ENCODE measurements at regions not wholly inside any gene's neighbourhood (a gene's known extent, or its start where the extent isn't known, plus 50 kb on each side); places are given as distances from the start of the nearest gene placed in this dataset.

- Histone ChIP-seq H2BK5ac (ENCODE audit: low read length) (no peak overlapping the region), H3K56ac (ENCODE audit: low read length) (no peak overlapping the region), H3K79me1 (ENCODE audit: low read length) (no peaks in the 10 kb centered on the region), H3K4me3 (ENCODE audit: low read length) (no peak overlapping the region), H4K5ac (ENCODE audit: low read length) (no peak overlapping the region), H3K4ac (ENCODE audit: low read depth, low read length) (no peak overlapping the region), H3K23ac (ENCODE audit: low read length) (no peak overlapping the region), H2BK15ac (replicated peaks; ENCODE audit: low read depth) (no peak overlapping the region), H3K9ac (ENCODE audit: low read length) (no peak overlapping the region), H2AK5ac (ENCODE audit: low read length) (no peak overlapping the region), H3K79me2 (ENCODE audit: control insufficient read depth, insufficient read depth, low read length) (no peaks in the 10 kb centered on the region), H3K18ac (ENCODE audit: low read length) (no peak overlapping the region), H3K36me3 (ENCODE audit: control insufficient read depth, insufficient read depth, low read length) (no peaks in the 10 kb centered on the region), H3K27me3 (ENCODE audit: insufficient read depth, low read length, poor library complexity) (no peaks in the 10 kb centered on the region), H2BK120ac (ENCODE audit: low read depth, low read length) (no peak overlapping the region), H3K4me1 (ENCODE audit: control insufficient read depth, low read depth, low read length) (no peaks in the 10 kb centered on the region), H3K4me2 (ENCODE audit: low read length) (no peak overlapping the region), H4K8ac (ENCODE audit: low read depth, low read length) (no peak overlapping the region), H3K27ac (ENCODE audit: low read depth, low read length) (no peak overlapping the region)
- WGBS (ENCODE audit: extremely low coverage, insufficient coverage, low lambda C conversion rate) = no CpG with 5 or more reads among the region's 1 CpG
- no peak for DNase-seq
Measured at GRCh38 chr1:189274267-189274666, 1203.4 kb downstream of the BRINP3 start.

GRCh38 chr1:189275796-189276195 lies 1201.9 kb downstream of the BRINP3 start:
- Histone ChIP-seq H2BK5ac (ENCODE audit: low read length) (no peak overlapping the region), H3K4me2 (ENCODE audit: low read length) (no peak overlapping the region), H3K9ac (ENCODE audit: low read length) (no peak overlapping the region), H3K56ac (ENCODE audit: low read length) (no peak overlapping the region), H3K79me1 (ENCODE audit: low read length) (no peaks in the 10 kb centered on the region), H2AK5ac (ENCODE audit: low read length) (no peak overlapping the region), H4K5ac (ENCODE audit: low read length) (no peak overlapping the region), H3K36me3 (ENCODE audit: control insufficient read depth, insufficient read depth, low read length) (no peaks in the 10 kb centered on the region), H3K23ac (ENCODE audit: low read length) (no peak overlapping the region), H3K18ac (ENCODE audit: low read length) (no peak overlapping the region), H2BK15ac (replicated peaks; ENCODE audit: low read depth) (no peak overlapping the region), H3K4me1 (ENCODE audit: control insufficient read depth, low read depth, low read length) (no peaks in the 10 kb centered on the region), H3K27me3 (ENCODE audit: insufficient read depth, low read length, poor library complexity) (no peaks in the 10 kb centered on the region), H3K27ac (ENCODE audit: low read depth, low read length) (no peak overlapping the region), H3K4me3 (ENCODE audit: low read length) (no peak overlapping the region), H3K4ac (ENCODE audit: low read depth, low read length) (no peak overlapping the region), H2BK120ac (ENCODE audit: low read depth, low read length) (no peak overlapping the region), H3K79me2 (ENCODE audit: control insufficient read depth, insufficient read depth, low read length) (no peaks in the 10 kb centered on the region), H4K8ac (ENCODE audit: low read depth, low read length) (no peak overlapping the region)
- WGBS (ENCODE audit: extremely low coverage, insufficient coverage, low lambda C conversion rate) = 100% methylated on average over 1 of the region's 1 CpG
- no peak for DNase-seq

DNA sequence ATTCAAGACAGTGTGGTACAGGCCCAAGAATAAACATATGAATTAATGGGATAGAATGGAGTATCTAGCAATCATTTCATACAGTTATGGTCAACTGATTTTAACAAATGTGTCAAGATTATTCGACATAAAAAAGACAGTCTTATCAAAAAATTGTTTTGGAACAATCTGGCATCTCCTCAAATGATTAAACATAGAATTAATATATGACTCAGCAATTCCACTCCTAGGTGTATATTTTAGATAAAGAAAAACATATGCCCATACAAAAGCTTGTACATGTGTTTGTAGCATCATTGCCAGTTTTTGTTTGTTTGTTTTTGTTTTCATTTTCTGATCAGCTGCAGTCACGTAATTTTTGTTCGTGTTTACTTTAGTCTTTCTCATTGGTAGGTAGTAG lies 1188.3 kb downstream of the BRINP3 start:
- WGBS (ENCODE audit: extremely low coverage, insufficient coverage, low lambda C conversion rate) = no CpG with 5 or more reads among the region's 3 CpGs

GRCh38 chr1:189301235-189301634 lies 1176.4 kb downstream of the BRINP3 start:
- H3K79me2 ChIP-seq (ENCODE audit: control insufficient read depth, insufficient read depth, low read length) = no peaks in the 10 kb centered on the region
- H3K18ac ChIP-seq (ENCODE audit: low read length) = no peak overlapping the region
- no peak overlapping the region for H4K8ac ChIP-seq (ENCODE audit: low read depth, low read length)
- H3K4me3 ChIP-seq (ENCODE audit: low read length) = no peak overlapping the region
- H3K27me3 ChIP-seq (ENCODE audit: insufficient read depth, low read length, poor library complexity) = no peaks in the 10 kb centered on the region
- no peak overlapping the region for H4K5ac ChIP-seq (ENCODE audit: low read length)
- no peaks in the 10 kb centered on the region for H3K79me1 ChIP-seq (ENCODE audit: low read length)
- no peak overlapping the region for H2AK5ac ChIP-seq (ENCODE audit: low read length)
- no peak overlapping the region for H3K23ac ChIP-seq (ENCODE audit: low read length)
- H3K4me2 ChIP-seq (ENCODE audit: low read length) = no peak overlapping the region
- no peaks in the 10 kb centered on the region for H3K36me3 ChIP-seq (ENCODE audit: control insufficient read depth, insufficient read depth, low read length)
- no peak overlapping the region for H3K4ac ChIP-seq (ENCODE audit: low read depth, low read length)
- WGBS (ENCODE audit: extremely low coverage, insufficient coverage, low lambda C conversion rate) = no CpG with 5 or more reads among the region's 4 CpGs
- H3K56ac ChIP-seq (ENCODE audit: low read length) = no peak overlapping the region
- H2BK5ac ChIP-seq (ENCODE audit: low read length) = no peak overlapping the region
- no peak overlapping the region for H2BK15ac ChIP-seq (replicated peaks; ENCODE audit: low read depth)
- H3K9ac ChIP-seq (ENCODE audit: low read length) = no peak overlapping the region
- H3K27ac ChIP-seq (ENCODE audit: low read depth, low read length) = no peak overlapping the region
- DNase-seq = no peak
- H2BK120ac ChIP-seq (ENCODE audit: low read depth, low read length) = no peak overlapping the region
- H3K4me1 ChIP-seq (ENCODE audit: control insufficient read depth, low read depth, low read length) = no peaks in the 10 kb centered on the region

More for the DNA sequence above, 1188.3 kb downstream of the BRINP3 start:
- Histone ChIP-seq H3K36me3 (ENCODE audit: control insufficient read depth, insufficient read depth, low read length) (no peaks in the 10 kb centered on the region), H2BK120ac (ENCODE audit: low read depth, low read length) (no peak overlapping the region), H3K4me2 (ENCODE audit: low read length) (no peak overlapping the region), H3K79me2 (ENCODE audit: control insufficient read depth, insufficient read depth, low read length) (no peaks in the 10 kb centered on the region), H3K9ac (ENCODE audit: low read length) (no peak overlapping the region), H3K4ac (ENCODE audit: low read depth, low read length) (no peak overlapping the region), H2AK5ac (ENCODE audit: low read length) (no peak overlapping the region), H3K27ac (ENCODE audit: low read depth, low read length) (no peak overlapping the region), H2BK15ac (replicated peaks; ENCODE audit: low read depth) (no peak overlapping the region), H3K27me3 (ENCODE audit: insufficient read depth, low read length, poor library complexity) (no peaks in the 10 kb centered on the region), H3K23ac (ENCODE audit: low read length) (no peak overlapping the region), H3K18ac (ENCODE audit: low read length) (no peak overlapping the region), H3K79me1 (ENCODE audit: low read length) (no peaks in the 10 kb centered on the region), H3K4me3 (ENCODE audit: low read length) (no peak overlapping the region), H4K8ac (ENCODE audit: low read depth, low read length) (no peak overlapping the region), H2BK5ac (ENCODE audit: low read length) (no peak overlapping the region), H3K56ac (ENCODE audit: low read length) (no peak overlapping the region), H4K5ac (ENCODE audit: low read length) (no peak overlapping the region), H3K4me1 (ENCODE audit: control insufficient read depth, low read depth, low read length) (no peaks in the 10 kb centered on the region)
- DNase-seq = no peak

GRCh38 chr1:189305279-189305678 lies 1172.4 kb downstream of the BRINP3 start:
- no CpG with 5 or more reads among the region's 2 CpGs for WGBS (ENCODE audit: extremely low coverage, insufficient coverage, low lambda C conversion rate)
- H3K4me3 ChIP-seq (ENCODE audit: low read length) = no peak overlapping the region
- no peak overlapping the region for H3K18ac ChIP-seq (ENCODE audit: low read length)

DNA sequence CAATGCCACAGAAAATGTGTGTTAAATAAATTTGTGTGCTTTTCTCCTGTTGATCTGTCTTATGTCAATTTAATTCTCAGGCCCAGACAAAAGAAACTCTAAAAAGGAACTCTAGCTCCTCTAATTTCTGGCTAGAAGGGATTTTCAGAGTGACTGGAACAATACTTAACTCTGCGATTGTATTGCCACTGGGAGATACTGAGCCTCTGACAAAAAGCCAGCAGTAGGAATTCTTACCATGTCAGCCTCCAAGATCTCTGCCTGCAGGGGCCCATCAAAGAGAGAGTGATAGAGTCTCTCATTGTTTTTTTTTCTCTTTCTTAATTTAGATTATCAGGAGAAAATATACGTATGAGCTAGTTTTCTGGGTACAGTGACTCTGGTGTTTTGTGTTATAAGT lies 1165.7 kb downstream of the BRINP3 start:
- Histone ChIP-seq H2BK15ac (replicated peaks; ENCODE audit: low read depth) (no peak overlapping the region), H3K27ac (ENCODE audit: low read depth, low read length) (no peak overlapping the region), H4K8ac (ENCODE audit: low read depth, low read length) (no peak overlapping the region), H3K27me3 (ENCODE audit: insufficient read depth, low read length, poor library complexity) (no peaks in the 10 kb centered on the region), H3K36me3 (ENCODE audit: control insufficient read depth, insufficient read depth, low read length) (no peaks in the 10 kb centered on the region), H3K4me1 (ENCODE audit: control insufficient read depth, low read depth, low read length) (no peaks in the 10 kb centered on the region), H2BK120ac (ENCODE audit: low read depth, low read length) (no peak overlapping the region), H3K4me2 (ENCODE audit: low read length) (no peak overlapping the region), H3K4me3 (ENCODE audit: low read length) (no peak overlapping the region), H3K23ac (ENCODE audit: low read length) (no peak overlapping the region), H3K4ac (ENCODE audit: low read depth, low read length) (no peak overlapping the region), H3K9ac (ENCODE audit: low read length) (no peak overlapping the region), H3K18ac (ENCODE audit: low read length) (no peak overlapping the region), H3K56ac (ENCODE audit: low read length) (no peak overlapping the region), H3K79me1 (ENCODE audit: low read length) (no peaks in the 10 kb centered on the region), H3K79me2 (ENCODE audit: control insufficient read depth, insufficient read depth, low read length) (no peaks in the 10 kb centered on the region), H2BK5ac (ENCODE audit: low read length) (no peak overlapping the region), H4K5ac (ENCODE audit: low read length) (no peak overlapping the region), H2AK5ac (ENCODE audit: low read length) (no peak overlapping the region)
- no CpG with 5 or more reads among the region's 2 CpGs for WGBS (ENCODE audit: extremely low coverage, insufficient coverage, low lambda C conversion rate)
- peak; percentile 49 for DNase-seq

More at GRCh38 chr1:189305279-189305678, 1172.4 kb downstream of the BRINP3 start:
- no peak overlapping the region for H2BK15ac ChIP-seq (replicated peaks; ENCODE audit: low read depth)
- H3K36me3 ChIP-seq (ENCODE audit: control insufficient read depth, insufficient read depth, low read length) = no peaks in the 10 kb centered on the region
- DNase-seq = no peak
- no peak overlapping the region for H3K23ac ChIP-seq (ENCODE audit: low read length)
- H3K79me2 ChIP-seq (ENCODE audit: control insufficient read depth, insufficient read depth, low read length) = no peaks in the 10 kb centered on the region
- H3K9ac ChIP-seq (ENCODE audit: low read length) = no peak overlapping the region
- H3K27me3 ChIP-seq (ENCODE audit: insufficient read depth, low read length, poor library complexity) = no peaks in the 10 kb centered on the region
- no peak overlapping the region for H3K4ac ChIP-seq (ENCODE audit: low read depth, low read length)
- no peak overlapping the region for H4K8ac ChIP-seq (ENCODE audit: low read depth, low read length)
- H3K79me1 ChIP-seq (ENCODE audit: low read length) = no peaks in the 10 kb centered on the region
- H2BK120ac ChIP-seq (ENCODE audit: low read depth, low read length) = no peak overlapping the region
- H3K4me2 ChIP-seq (ENCODE audit: low read length) = no peak overlapping the region
- no peak overlapping the region for H4K5ac ChIP-seq (ENCODE audit: low read length)
- no peak overlapping the region for H3K27ac ChIP-seq (ENCODE audit: low read depth, low read length)
- H2AK5ac ChIP-seq (ENCODE audit: low read length) = no peak overlapping the region
- H3K56ac ChIP-seq (ENCODE audit: low read length) = no peak overlapping the region
- H3K4me1 ChIP-seq (ENCODE audit: control insufficient read depth, low read depth, low read length) = no peaks in the 10 kb centered on the region
- H2BK5ac ChIP-seq (ENCODE audit: low read length) = no peak overlapping the region
